ENCODE measurements at regions not wholly inside any gene's neighbourhood (a gene's known extent, or its start where the extent isn't known, plus 50 kb on each side); places are given as distances from the start of the nearest gene placed in this dataset.

DNA sequence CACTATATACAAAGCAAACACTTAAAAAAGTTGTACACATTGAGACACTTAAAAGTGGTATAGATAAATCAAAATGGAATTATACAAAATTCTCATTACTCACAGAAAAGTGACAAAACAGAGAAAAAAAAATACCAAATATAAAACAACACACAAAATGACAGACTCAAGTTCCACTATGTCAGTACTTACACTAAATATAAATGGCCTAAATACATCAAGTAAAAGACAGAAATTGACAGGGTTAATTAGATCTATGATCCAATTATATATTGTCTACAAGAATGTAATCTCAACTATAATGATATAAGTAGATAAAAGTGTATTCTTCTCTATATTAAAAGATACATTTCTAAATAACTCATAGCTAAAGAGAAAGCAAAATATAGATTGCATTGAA, 401.6 kb upstream of the PFKP start:
- FAIRE-seq (no peak), DNase-seq (ENCODE audit: insufficient read length, low spot score) (no peak)

DNA sequence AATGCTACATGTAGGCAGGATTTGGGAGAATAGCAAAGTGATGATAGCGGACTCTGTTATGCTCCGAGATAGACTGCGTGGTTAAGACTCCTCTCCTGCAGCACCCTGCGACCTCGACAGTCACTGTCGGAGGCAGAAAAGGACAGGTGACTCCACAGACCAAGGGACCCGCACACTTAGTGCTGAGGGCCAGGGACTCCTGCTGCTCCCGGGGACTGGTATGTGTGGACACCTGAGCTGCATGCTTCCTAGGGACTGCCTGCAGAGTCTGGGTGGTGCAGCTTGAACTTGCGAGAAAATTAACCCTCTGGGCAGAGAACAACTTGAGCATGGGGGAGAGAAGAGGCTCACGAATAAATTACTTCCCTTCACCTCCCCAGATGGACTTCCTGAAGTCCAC, 407.1 kb upstream of the PFKP start:
- DNase-seq (ENCODE audit: insufficient read length, low spot score) (no peak), FAIRE-seq (no peak)

DNA sequence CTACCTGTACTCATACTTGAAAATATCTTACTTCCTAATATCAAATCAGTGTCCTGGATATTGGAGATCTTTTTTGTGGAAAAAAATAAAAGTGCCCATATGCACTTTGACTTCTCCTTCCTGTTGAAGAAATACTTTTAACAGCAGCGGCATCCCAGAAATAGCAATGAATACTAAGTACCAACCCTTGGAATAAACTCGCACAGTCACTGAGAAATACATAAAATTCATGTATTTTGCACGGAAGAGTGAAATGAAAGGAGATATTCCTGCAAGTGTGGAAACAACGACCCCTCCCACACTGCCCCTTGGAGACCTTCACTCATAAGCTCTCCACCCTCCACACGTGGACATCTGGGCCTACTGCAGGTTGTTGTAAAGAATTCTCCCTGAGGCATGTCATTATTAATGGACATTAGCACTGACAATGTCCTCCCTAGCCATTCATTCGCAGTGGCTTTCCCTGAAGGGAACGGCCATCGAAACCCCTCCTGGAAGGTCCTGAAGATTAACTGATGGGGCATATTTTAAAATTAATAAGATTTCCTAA, 407.6 kb upstream of the PFKP start:
- FAIRE-seq, result no peak
- no peak for DNase-seq (ENCODE audit: insufficient read length, low spot score)

DNA sequence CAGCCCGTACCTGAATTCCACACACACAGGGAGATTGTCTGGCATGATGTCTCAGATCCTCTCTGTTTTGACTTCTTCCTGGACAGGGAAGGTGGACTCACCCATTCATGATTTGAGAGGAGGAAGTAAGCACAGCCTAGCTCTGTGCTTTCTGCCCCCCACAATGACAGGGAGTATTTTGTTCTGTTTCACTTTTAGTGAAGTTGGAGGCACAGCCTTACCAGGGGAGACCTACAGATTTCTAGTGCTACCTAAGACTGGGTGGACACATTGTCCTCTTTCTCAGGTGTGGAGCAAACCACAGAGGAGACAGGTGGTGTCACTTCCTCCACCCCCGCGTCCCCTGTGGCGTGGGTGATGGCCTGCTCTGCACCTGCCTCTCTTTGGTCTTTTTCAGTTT, 408.6 kb upstream of the PFKP start:
- FAIRE-seq (no peak), DNase-seq (ENCODE audit: insufficient read length, low spot score) (no peak)

DNA sequence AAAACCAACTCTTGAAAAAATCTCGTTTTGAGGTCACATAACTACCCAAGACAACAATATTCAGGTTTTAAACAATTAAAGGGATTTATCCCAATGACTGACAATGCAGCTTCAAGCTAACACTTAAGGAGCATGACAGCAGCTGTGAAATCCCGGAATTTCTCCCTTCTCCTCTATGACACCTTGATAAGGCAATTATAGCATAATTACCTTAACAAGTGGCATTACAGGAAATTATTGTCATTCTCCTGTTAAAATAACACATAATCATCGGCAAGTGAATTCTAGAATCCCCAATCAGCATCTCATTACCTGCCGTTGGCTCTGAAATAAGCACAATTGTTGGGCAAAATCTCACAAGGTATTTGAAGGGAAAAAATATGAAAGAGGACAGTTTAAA, 417.0 kb upstream of the PFKP start:
- no peak for DNase-seq (ENCODE audit: insufficient read length, low spot score)
- no peak for FAIRE-seq

DNA sequence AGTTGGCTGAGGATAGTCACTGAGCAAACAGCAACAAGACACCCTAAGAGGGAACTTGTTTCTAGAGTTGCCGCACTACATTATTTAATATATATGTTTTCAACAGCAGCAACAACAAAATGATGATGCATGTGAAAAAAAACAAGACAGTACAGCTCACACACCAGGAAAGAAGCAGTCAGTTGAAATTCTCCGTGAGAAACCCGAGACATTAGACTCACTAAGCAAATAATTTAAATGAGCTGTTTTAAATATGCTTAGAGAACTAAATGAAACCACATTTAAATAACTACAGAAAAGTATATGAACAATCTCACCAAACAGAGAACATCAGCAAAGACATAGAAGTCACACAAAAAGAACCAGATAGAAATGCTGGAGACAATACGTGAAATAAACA, 426.3 kb upstream of the PFKP start:
- DNase-seq (ENCODE audit: insufficient read length, low spot score) (no peak), FAIRE-seq (no peak)

DNA sequence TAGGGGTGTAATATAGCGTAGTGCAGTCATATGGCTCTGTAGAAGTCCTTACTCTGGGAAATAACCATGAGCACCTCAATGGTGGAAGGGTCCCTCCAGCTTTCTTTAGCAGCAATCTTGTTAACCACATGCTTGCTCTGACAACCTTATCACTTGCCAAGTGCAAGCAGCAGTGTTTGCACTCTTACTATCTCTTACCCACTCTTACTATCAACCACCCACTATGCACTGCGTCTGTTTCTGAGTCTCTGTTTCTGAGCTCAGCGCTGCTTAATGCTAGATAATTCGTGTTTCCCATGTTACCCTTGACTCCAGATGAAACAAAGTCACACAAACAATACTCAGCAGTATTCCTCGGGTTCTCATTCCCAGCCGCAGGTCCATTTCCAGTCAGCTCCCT, 433.7 kb upstream of the PFKP start:
- no peak for DNase-seq (ENCODE audit: insufficient read length, low spot score)
- FAIRE-seq, result no peak

DNA sequence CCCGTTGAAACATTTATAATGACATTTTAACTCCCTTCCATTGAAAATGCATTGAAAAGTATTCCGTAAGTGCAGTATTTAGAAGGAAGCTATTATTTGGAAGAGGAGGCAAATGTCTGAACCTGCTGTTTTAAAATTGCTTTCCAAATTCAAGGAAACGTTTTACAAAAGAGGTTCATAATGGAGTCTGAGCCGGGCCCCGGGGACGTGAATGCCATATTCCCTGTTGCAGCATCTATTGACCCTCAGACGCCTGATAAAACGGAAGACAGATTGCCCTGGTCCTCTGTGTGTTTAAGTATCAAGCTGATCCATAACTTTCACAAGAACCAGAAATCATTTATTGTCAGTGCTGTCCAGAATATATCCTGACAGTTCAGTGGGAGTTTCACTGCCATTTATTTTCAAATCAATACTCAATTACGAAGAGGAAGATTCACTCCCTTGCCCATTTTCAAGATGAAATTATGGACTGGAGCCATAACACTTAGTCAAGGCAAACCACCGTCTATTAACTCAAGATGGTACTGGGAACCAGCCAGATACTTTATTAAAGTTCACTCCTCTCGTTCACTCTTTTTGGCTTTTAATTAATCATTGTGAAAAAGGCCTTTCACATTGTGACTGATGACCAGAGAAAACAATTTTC, 435.7 kb upstream of the PFKP start:
- DNase-seq (ENCODE audit: insufficient read length, low spot score) (no peak), FAIRE-seq (no peak)

DNA sequence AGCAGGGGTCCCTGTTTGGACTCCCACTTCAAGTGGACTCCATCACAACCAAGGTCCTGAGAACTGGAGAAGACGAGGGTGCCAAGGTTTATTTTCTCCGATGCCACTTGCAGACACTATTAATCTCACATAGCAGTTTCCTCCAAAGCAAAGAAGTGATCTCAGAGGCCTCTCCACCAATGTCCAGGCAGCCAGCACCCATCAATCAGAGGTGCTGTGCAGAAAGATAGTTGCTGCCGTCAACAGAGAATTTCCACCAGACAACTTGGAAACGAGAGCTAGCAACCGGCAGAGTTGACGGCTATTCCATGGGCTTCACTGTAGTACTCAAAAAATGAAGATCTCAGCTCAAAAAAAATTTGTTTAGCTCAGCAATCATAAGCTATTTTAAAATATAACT, 438.6 kb upstream of the PFKP start:
- no peak for DNase-seq (ENCODE audit: insufficient read length, low spot score)
- FAIRE-seq, result no peak

DNA sequence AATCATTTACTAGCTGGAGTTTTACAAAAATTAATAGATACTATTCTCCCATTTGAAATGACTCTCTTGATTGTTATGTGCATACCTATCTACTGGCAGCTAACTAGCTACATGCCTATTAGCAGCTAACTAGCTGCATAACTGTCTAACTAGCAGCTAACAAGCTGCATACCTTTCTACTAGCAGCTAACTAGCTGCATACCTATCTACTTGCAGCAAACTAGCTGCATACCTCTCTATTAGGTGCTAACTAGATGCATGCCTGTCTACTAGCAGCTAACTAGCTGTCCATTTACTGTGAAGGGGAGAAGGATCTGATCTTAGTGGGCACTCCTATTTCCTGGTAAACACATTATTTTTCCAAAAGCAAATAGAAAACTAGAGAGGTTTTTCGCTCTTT, 439.4 kb upstream of the PFKP start:
- no peak for FAIRE-seq
- DNase-seq (ENCODE audit: insufficient read length, low spot score), result no peak

DNA sequence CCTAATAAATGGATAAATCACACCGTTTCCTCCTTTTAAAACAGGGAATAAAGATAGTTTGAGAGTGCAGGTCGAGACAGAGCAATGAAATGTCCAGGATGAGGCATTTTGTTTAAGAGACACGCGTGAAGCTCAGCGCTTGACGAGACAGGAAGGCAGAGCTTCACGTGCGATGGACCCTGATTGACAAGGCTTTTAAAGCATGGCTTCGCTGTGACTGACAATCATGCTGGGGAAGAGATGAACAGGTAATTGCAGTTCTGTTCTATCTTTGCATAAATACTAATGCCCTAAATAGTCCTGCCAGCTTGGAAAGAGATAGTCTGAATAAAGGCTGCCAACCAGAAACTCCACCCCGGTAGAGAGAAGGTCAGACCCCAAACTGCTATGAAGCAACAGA, 442.3 kb upstream of the PFKP start:
- FAIRE-seq, result no peak
- no peak for DNase-seq (ENCODE audit: insufficient read length, low spot score)

DNA sequence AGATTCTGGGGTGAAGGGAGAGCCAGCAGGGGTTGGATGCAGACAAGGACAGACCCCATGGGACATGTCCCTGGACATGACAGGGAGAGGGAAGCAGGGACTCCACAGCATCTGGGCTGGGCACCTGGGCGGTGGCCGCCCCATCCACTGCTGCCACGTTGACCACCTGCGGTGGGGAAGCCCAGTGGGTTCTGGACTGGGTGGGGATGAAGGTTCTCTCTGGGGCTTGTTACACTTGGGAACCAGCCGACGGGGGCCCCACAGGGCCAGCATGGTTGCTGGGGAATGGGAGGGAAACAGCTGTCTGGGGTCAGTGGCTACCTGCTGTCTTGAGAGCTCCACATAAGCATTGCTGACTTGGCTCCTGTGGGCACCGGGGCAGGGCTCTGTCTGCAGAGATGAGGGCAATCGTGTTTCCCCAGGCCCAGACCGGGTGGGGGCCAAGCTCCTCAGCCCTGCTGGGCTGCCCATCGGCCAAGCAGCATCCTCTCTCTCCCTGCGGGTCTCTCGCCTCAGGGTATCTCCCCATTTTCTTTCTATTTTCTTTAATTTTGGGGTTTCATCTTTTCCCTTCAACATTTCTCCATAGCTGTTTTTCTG, 443.6 kb upstream of the PFKP start:
- DNase-seq (ENCODE audit: insufficient read length, low spot score), result no peak
- FAIRE-seq, result no peak

DNA sequence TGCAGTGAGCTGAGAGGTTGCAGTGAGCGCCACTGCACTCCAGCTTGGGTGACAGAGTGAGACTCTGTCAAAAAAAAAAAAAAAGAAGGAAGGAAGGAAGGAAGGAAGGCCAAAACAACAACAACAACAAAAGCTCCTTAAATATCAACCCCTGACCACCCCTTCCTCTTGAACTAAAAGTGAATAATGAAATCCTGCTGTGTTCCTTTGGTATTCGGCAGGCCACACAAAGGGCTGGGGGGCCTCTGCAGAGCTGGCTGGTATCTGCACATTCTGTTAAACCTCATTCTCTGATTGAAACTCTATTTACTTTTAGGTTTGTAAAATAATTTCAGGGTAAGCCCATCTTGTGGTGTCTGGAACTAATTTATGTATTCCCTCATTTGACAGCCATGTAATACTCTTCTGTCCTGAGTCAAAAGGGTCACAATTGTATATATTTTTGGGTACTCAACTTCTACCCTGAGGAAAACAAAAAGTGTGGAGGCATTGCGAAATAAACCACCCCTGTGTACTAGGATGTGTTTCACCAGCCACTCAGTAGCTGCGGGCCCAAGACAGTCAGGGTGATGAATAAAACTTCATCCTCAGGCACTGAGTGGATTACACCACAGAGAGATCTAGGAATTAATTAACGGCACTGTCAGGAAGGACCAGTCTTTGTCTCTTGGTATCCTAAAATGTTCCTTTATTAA, 446.4 kb upstream of the PFKP start:
- no peak for FAIRE-seq
- no peak for DNase-seq (ENCODE audit: insufficient read length, low spot score)

DNA sequence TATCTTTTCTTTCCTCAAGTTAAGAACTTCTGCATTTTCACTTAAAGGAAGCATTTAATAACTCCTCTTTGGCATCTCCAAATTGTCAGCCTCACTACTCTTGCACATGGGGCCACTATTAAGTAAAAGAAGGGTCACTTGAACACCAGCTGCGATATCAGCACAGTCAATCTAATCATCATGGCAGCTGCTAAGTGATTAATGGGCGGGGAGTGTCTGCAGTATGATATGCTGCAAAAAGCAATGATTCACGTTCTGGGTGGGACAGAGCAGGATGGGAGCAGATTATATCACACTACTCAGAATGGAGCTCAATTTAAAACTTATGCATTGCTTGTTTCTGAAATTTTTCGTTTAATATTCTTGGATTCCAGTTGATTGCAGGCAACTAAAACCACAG, 447.4 kb upstream of the PFKP start:
- DNase-seq (ENCODE audit: insufficient read length, low spot score) (no peak), FAIRE-seq (no peak)

DNA sequence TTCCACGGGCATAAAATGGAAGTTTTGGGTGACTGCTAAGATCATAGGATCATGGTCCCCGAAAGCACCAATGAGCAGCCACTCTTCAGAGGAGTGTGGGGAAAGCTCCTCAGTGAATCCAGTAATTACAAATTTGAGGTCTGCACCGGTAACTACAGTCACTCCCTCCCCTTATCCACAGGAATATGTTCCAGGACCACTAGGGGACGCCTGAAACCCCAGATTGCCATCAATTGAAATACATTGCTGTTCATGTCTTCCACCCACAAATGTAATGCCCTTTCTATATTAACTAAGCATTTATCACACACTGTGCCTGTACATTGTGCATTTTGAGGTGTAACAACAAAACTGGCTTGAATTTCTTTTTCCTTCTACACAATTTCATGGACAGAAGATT, 447.9 kb upstream of the PFKP start:
- DNase-seq (ENCODE audit: insufficient read length, low spot score) (peak; percentile 17), FAIRE-seq (no peak)

DNA sequence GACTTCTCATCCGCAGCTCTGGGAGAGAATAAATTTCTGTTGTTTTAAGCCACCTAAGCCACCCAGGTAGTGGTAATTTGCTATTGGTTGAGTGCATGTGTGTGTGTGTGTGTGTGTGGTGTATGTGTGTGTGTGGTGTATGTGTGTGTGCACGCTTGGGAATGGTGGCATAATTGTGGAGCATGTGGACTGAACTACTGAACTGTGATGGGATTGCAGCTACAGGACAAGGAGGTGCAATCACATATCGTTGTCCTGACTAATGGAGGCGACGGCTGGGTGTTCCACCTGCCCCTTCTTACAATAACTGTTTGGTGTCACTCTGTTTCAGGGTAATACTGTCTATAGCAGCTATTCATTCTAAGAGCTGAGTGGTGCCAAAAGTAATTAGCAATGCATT, 448.7 kb upstream of the PFKP start:
- DNase-seq (ENCODE audit: insufficient read length, low spot score) (no peak), FAIRE-seq (peak; percentile 28)

DNA sequence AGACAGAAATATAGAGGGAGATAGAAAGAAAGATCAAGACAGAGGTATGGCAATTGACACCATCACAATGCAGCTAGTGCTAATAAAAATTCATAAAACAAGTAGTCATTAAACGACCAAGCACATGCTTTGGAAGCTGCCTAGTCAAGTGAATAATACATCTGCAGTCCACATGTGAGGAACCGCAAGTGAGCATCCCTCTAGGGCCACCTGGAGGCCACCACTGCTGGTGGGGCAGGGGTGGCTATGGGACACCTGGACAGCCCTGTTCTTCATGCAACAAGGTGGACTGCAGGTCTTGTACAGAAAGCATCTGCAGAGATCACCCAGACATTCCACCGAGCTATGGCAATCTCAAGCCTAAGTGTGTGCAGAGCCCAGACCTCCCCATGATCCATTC, 451.1 kb upstream of the PFKP start:
- DNase-seq (ENCODE audit: insufficient read length, low spot score) (no peak), FAIRE-seq (no peak)

DNA sequence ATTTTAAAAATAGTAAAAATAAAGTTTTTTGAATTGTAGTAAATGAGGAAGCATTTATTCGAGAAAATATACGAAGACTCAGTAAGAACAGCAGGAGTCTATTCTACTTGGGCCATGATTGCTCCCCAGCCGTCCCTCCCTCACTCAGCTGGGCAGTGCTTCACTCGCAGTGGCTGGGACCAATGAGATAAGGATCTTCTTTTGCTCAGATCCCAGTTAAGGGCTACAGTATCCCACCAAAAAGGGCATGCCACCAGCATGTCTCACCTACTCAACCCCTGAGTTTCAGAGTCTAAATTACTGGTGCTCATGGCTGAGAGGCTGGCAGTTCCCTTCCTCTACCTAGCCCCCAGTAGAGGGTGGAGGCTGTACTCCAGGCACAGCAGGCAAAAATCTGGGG, 455.7 kb upstream of the PFKP start:
- no peak for FAIRE-seq
- no peak for DNase-seq (ENCODE audit: insufficient read length, low spot score)

DNA sequence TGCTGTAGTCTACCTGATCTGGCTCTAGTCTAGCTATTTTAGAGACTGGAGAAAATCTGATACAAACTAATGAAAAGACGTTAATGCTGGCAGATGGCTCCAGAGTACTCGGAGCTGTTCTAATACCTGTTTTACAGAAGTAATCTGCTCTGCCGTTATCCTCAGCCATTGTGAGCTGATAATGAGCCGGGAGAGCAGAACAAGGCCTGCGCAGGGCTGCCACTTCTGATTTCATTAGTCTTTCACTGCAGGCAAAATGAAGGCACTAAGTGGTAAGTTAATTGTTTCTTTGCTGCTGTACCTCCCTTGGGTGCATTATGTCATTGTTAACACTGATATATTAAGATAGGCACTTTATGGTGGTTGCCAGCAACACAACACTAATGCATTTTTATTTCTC, 456.4 kb upstream of the PFKP start:
- DNase-seq (ENCODE audit: insufficient read length, low spot score) (no peak), FAIRE-seq (no peak)

DNA sequence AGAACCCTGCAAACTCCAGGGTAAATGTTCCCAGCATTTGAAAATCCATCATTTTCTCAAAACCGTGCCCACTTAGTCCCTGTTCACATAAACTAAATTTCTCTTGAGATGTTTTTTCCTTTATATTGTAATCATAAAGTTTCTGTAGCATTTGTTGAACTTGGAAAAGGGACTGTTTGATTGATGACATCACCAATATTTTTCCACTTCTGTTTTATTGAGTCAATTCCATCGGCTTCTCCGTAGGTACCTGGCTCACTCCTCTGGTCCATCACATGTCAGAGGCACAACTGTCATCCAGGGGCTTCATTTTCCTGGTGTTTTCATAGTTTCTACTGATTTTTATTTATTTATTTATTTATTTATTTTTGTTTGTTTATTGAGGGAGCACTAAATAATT, 462.5 kb upstream of the PFKP start:
- no peak for FAIRE-seq
- DNase-seq (ENCODE audit: insufficient read length, low spot score), result no peak

DNA sequence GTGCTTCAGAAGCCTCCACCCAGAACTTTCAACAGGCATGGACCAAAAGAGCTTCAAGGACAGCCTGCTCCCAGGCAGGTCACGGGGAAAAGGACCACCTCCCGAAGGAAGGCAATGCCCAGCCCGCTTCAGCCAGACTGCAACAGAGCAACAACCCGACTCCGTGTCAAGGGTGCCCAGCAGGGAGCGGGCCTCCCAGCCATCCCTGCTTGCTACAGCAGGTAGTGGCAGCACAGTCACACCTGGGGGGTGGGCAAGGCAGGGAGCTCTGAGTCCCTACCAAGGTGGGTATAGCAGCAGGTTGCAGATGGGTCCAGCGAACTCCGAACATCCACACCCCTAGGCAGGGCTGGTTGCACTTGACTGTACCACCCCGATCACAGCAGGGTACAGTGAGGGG, 467.8 kb upstream of the PFKP start:
- DNase-seq (ENCODE audit: insufficient read length, low spot score) (no peak), FAIRE-seq (no peak)
